OCI-LY1 (cell line): ENCODE measurements at regions not wholly inside any gene's neighbourhood (a gene's known extent, or its start where the extent isn't known, plus 50 kb on each side); places are given as distances from the start of the nearest gene placed in this dataset.

Experiments used
- EZH2 ChIP-seq: fragments of 200-600 bp; sonication (generic), shearing (Covaris generic); IDR thresholded peaks from 2 replicates; pipeline ENCODE4 v1.8.0; 2017; ENCODE audit warnings: borderline replicate concordance, mixed run types, mild to moderate bottlenecking, antibody characterized with exemption, low read length, moderate library complexity, mixed read lengths
- TF ChIP-seq, protein P1 (sequence below): fragments of 200-600 bp; sonication (generic), shearing (Covaris generic); IDR thresholded peaks from 2 replicates; pipeline ENCODE4 v1.5.1; 2017; ENCODE audit warnings: mild to moderate bottlenecking, antibody characterized with exemption, low read length, moderate library complexity, mixed read lengths

- no peak for TF ChIP-seq EZH2
- TF ChIP-seq, protein P1, sequence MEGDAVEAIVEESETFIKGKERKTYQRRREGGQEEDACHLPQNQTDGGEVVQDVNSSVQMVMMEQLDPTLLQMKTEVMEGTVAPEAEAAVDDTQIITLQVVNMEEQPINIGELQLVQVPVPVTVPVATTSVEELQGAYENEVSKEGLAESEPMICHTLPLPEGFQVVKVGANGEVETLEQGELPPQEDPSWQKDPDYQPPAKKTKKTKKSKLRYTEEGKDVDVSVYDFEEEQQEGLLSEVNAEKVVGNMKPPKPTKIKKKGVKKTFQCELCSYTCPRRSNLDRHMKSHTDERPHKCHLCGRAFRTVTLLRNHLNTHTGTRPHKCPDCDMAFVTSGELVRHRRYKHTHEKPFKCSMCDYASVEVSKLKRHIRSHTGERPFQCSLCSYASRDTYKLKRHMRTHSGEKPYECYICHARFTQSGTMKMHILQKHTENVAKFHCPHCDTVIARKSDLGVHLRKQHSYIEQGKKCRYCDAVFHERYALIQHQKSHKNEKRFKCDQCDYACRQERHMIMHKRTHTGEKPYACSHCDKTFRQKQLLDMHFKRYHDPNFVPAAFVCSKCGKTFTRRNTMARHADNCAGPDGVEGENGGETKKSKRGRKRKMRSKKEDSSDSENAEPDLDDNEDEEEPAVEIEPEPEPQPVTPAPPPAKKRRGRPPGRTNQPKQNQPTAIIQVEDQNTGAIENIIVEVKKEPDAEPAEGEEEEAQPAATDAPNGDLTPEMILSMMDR = no peak
These were observed 171.8 kb upstream of the LAMA2 start for GRCh38 chr6:128711149-128711548.
